ENCODE measurements at regions not wholly inside any gene's neighbourhood (a gene's known extent, or its start where the extent isn't known, plus 50 kb on each side); places are given as distances from the start of the nearest gene placed in this dataset.

DNA sequence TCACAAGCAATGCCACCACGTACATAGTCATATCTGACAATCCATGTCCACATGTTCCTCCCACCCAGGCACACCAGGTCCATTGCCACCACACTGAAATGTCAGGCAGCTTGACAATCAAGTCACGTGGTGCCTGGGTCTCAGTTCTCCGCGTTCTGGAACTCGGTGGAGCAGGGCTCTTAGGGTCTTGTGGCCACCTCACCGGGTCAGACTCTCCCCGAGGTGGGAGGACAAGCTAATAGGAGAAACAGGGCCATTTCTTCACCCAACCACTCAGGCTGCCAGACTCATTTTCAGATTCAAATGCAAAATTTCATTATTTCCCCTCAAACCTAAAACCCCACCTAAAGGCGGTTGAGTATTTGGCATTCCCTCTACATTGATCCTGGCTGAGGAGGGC, 200.5 kb upstream of the GAS1 start:
- peaks cover 3% of the 10 kb centered on the region for H3K4me1 ChIP-seq (ENCODE audit: control insufficient read depth, insufficient read depth, low read length)
- H3K4me1 Mint-ChIP-seq: peaks cover 5 to 7% of the 10 kb centered on the region in 2 donors
- no peaks in the 10 kb centered on the region for H3K27me3 ChIP-seq (ENCODE audit: control insufficient read depth, insufficient read depth, low read length)
- H3K27ac ChIP-seq (ENCODE audit: low read length): no peak overlapping the region
- no peaks in the 10 kb centered on the region for H3K36me3 ChIP-seq (ENCODE audit: control insufficient read depth, insufficient read depth, low read length)
- H3K9me3 ChIP-seq (ENCODE audit: control insufficient read depth, insufficient read depth, low read length): no peaks in the 10 kb centered on the region
- no peaks in the 10 kb centered on the region for H3K36me3 Mint-ChIP-seq
- H3K9me3 Mint-ChIP-seq: no peaks in the 10 kb centered on the region
- no peak overlapping the region for H3K27ac Mint-ChIP-seq
- 90% methylated on average over 8 of the region's 8 CpGs for WGBS (ENCODE audit: insufficient coverage)
- no peak overlapping the region for H3K4me3 ChIP-seq (ENCODE audit: low read length)
- DNase-seq (no peak), ATAC-seq (no peak)
- peaks cover 38 to 71% of the 10 kb centered on the region in 2 donors for H3K27me3 Mint-ChIP-seq (ENCODE audit: low read depth in 2 of 2)
- TF ChIP-seq, protein P1, sequence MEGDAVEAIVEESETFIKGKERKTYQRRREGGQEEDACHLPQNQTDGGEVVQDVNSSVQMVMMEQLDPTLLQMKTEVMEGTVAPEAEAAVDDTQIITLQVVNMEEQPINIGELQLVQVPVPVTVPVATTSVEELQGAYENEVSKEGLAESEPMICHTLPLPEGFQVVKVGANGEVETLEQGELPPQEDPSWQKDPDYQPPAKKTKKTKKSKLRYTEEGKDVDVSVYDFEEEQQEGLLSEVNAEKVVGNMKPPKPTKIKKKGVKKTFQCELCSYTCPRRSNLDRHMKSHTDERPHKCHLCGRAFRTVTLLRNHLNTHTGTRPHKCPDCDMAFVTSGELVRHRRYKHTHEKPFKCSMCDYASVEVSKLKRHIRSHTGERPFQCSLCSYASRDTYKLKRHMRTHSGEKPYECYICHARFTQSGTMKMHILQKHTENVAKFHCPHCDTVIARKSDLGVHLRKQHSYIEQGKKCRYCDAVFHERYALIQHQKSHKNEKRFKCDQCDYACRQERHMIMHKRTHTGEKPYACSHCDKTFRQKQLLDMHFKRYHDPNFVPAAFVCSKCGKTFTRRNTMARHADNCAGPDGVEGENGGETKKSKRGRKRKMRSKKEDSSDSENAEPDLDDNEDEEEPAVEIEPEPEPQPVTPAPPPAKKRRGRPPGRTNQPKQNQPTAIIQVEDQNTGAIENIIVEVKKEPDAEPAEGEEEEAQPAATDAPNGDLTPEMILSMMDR (IDR thresholded peaks at IDR 0.05): no peak
- intact Hi-C loops (cut with micrococcal nuclease): no loop called here
- peak overlapping the region; percentile 91 for H3K4me3 Mint-ChIP-seq

DNA sequence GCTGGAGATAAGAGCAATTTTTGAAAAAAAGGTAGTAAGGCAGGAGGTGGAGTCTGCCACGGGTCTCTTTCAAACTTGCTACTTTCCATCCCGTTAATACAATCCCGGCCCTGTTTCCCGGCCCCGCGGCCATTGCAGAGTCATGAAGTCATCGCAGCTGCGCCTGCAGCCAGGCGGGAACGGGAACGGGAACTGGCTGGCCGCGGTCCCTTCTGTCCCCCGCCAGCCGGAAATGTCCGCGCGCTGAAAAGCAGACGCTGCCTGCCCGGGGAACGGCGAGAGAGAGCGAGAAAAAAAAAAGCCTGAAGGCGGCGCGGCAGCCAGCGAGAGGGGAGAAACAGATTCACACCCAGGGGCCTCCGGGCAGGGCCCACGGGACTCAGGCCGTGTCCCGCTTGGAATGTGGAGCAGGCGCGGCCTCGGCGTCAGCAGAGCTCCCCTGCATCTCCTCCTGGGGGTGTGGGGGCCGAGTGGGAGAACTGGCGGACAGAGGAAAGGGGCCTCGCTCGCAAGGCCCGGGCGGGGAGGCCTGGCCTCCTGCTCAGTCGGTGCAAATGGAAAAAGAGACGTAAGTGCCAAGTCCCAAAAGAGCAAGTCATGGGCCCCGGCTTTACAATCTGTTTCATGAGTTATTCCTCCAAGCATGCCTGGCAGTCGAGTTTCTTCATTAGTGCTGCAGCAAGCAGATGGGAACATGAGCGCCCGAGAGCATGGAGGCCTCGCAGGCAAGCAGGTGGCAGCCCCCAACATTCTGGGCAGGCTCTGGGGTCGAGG, 201.2 kb upstream of the GAS1 start:
- TF ChIP-seq, protein P1 (IDR thresholded peaks at IDR 0.05): no peak
- peak overlapping the region in 1 of 2 donors; percentile 63 for H3K27ac Mint-ChIP-seq
- no peaks in the 10 kb centered on the region for H3K9me3 Mint-ChIP-seq

DNA sequence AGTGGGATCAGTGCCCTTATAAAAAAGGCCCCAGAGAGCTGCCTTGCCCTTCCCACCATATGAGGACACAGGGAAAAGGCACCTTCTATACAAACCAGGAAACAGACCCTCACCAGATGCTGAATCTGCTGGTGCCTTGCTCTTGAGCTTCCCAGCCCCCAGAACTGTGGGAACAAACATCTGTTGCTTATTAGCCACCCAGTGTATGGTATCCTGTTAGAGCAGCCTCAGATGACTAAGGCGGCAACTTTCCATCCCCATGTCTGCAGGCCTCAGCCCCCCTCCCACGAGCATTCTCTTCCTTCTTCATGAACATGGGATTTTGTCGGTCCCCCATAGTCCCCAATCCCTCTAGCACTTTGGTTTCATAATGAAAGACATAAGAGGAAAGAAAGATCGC, 202.5 kb upstream of the GAS1 start:
- H3K27me3 Mint-ChIP-seq (ENCODE audit: low read depth in 2 of 2): peaks cover 35 to 68% of the 10 kb centered on the region in 2 donors
- no peaks in the 10 kb centered on the region for H3K36me3 Mint-ChIP-seq
- H3K27ac Mint-ChIP-seq: no peak overlapping the region
- intact Hi-C loops (cut with micrococcal nuclease): no loop called here
- H3K4me1 Mint-ChIP-seq: peaks cover 5 to 7% of the 10 kb centered on the region in 2 donors
- WGBS (ENCODE audit: insufficient coverage): 90% methylated on average over 3 of the region's 4 CpGs
- Histone ChIP-seq H3K4me3 (ENCODE audit: low read length) (no peak overlapping the region), H3K9me3 (ENCODE audit: control insufficient read depth, insufficient read depth, low read length) (no peaks in the 10 kb centered on the region), H3K36me3 (ENCODE audit: control insufficient read depth, insufficient read depth, low read length) (no peaks in the 10 kb centered on the region), H3K27me3 (ENCODE audit: control insufficient read depth, insufficient read depth, low read length) (peaks cover 2% of the 10 kb centered on the region), H3K27ac (ENCODE audit: low read length) (no peak overlapping the region), H3K4me1 (ENCODE audit: control insufficient read depth, insufficient read depth, low read length) (peaks cover 3% of the 10 kb centered on the region)
- no peak for ATAC-seq
- no peak overlapping the region for H3K4me3 Mint-ChIP-seq
- H3K9me3 Mint-ChIP-seq: no peaks in the 10 kb centered on the region
- TF ChIP-seq, protein P1 (IDR thresholded peaks at IDR 0.05): no peak
- DNase-seq: no peak

More for the DNA sequence above, 201.2 kb upstream of the GAS1 start:
- H3K36me3 Mint-ChIP-seq: no peaks in the 10 kb centered on the region
- H3K36me3 ChIP-seq (ENCODE audit: control insufficient read depth, insufficient read depth, low read length): no peaks in the 10 kb centered on the region
- intact Hi-C loops (cut with micrococcal nuclease): no loop called here
- no peaks in the 10 kb centered on the region for H3K9me3 ChIP-seq (ENCODE audit: control insufficient read depth, insufficient read depth, low read length)
- peaks cover 5 to 7% of the 10 kb centered on the region in 2 donors for H3K4me1 Mint-ChIP-seq
- H3K4me3 Mint-ChIP-seq: peak overlapping the region; percentile 91
- H3K27me3 Mint-ChIP-seq (ENCODE audit: low read depth in 2 of 2): peaks cover 39 to 75% of the 10 kb centered on the region in 2 donors
- peaks cover 3% of the 10 kb centered on the region for H3K4me1 ChIP-seq (ENCODE audit: control insufficient read depth, insufficient read depth, low read length)
- no peak for DNase-seq
- no peaks in the 10 kb centered on the region for H3K27me3 ChIP-seq (ENCODE audit: control insufficient read depth, insufficient read depth, low read length)
- H3K27ac ChIP-seq (ENCODE audit: low read length): no peak overlapping the region
- no peak overlapping the region for H3K4me3 ChIP-seq (ENCODE audit: low read length)
- 13% methylated on average over 49 of the region's 49 CpGs for WGBS (ENCODE audit: insufficient coverage)
- ATAC-seq: peak in 1 of 3 donors; percentile 28

DNA sequence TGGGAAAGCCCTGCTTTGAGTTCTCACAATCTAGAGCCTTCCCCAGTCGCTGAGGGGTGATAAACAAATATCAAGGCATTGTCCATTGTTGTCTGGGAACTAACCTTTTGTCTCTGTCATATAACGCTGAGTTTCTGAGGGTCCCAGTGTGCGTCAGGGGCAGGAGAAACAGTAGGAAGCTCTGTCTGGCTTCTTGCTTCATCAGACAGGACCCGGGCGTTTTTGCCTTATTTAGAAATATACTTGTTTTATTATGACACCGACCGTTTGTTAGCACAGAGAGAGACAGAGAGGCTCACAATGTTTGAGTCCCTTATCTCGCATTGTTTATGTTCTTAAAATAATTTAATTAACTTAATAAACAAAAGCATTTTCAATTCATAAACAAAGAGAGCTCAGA, 204.9 kb upstream of the GAS1 start:
- ATAC-seq (no peak), DNase-seq (no peak)
- Mint-ChIP-seq H3K27ac (no peak overlapping the region), H3K36me3 (no peaks in the 10 kb centered on the region), H3K4me1 (peaks cover 5 to 7% of the 10 kb centered on the region in 2 donors), H3K4me3 (no peak overlapping the region), H3K27me3 (ENCODE audit: low read depth in 2 of 2) (peaks cover 27 to 71% of the 10 kb centered on the region in 2 donors), H3K9me3 (no peaks in the 10 kb centered on the region)
- H3K9me3 ChIP-seq (ENCODE audit: control insufficient read depth, insufficient read depth, low read length): no peaks in the 10 kb centered on the region
- H3K4me3 ChIP-seq (ENCODE audit: low read length): no peak overlapping the region
- TF ChIP-seq, protein P1 (IDR thresholded peaks at IDR 0.05): no peak
- H3K27ac ChIP-seq (ENCODE audit: low read length): no peak overlapping the region
- intact Hi-C loops (cut with micrococcal nuclease): no loop called here
- H3K36me3 ChIP-seq (ENCODE audit: control insufficient read depth, insufficient read depth, low read length): no peaks in the 10 kb centered on the region
- H3K4me1 ChIP-seq (ENCODE audit: control insufficient read depth, insufficient read depth, low read length): peaks cover 3% of the 10 kb centered on the region
- peaks cover 2% of the 10 kb centered on the region for H3K27me3 ChIP-seq (ENCODE audit: control insufficient read depth, insufficient read depth, low read length)
- 68% methylated on average over 7 of the region's 8 CpGs for WGBS (ENCODE audit: insufficient coverage)
